A549 (cell line): ENCODE measurements at regions not wholly inside any gene's neighbourhood (a gene's known extent, or its start where the extent isn't known, plus 50 kb on each side); places are given as distances from the start of the nearest gene placed in this dataset.

Source experiments
- ATAC-seq, 2 experiments: fragments of 200-7000 bp in 1 of 2; fragments of >200 bp in 1 of 2; cut with Nextera tagmentation in 1 of 2; cut with Tn5 transposase in 1 of 2; 3 replicates each; pipeline versions ENCODE4 v1.8.0 to v1.9.1; 2018 to 2020; ENCODE audit warnings: mild to moderate bottlenecking in 1 of 2, moderate library complexity in 1 of 2
- CTCF ChIA-PET: fragments of 300-600 bp; sonication (Branson Sonifier 250); formaldehyde crosslinking; extraction: SDS; loops from one replicate; lab custom pipeline; 2021; ENCODE audit warnings: antibody characterized with exemption, inconsistent platforms; lab: Yijun Ruan, JAX
- POLR2A ChIA-PET: fragments of 350-600 bp; formaldehyde crosslinking; extraction: SDS; loops from one replicate; lab custom pipeline; 2021; ENCODE audit warnings: antibody characterized with exemption, inconsistent platforms; lab: Yijun Ruan, JAX
- DNase-seq, 2 experiments: peaks; one replicate each; pipeline versions ENCODE4 v3.0.0 to v3.0.0-alpha.2; 2011 to 2016; ENCODE audit warnings: low read depth in 1 of 2, low spot score in 1 of 2
- FAIRE-seq: peaks from 2 replicates; lab custom pipeline; 2011; peaks lifted over from hg19 to GRCh38; lab: Jason Lieb, UNC
- H3K27ac ChIP-seq, 2 experiments: fragments of >200 bp; sonication (Bioruptor Twin); formaldehyde crosslinking; 3 replicates each; pipeline ENCODE4 v1.5.1; 2016 to 2017
- H3K4me1 ChIP-seq: fragments of >200 bp; sonication (Bioruptor Twin); formaldehyde crosslinking; 3 replicates; pipeline ENCODE4 v1.6.1; 2016
- H3K4me2 ChIP-seq: fragments of >200 bp; sonication (Bioruptor Twin); formaldehyde crosslinking; 3 replicates; pipeline ENCODE4 v1.6.1; 2016
- H3K4me3 ChIP-seq: fragments of >200 bp; sonication (Bioruptor Twin); formaldehyde crosslinking; 3 replicates; pipeline ENCODE4 v1.5.1; 2016
- H3K9me3 ChIP-seq: fragments of >200 bp; sonication (Bioruptor Twin); formaldehyde crosslinking; 3 replicates; pipeline ENCODE4 v1.6.1; 2016
- BHLHE40 ChIP-seq: IDR thresholded peaks from 2 replicates; pipeline ENCODE4 v1.6.1; 2012; ENCODE audit warnings: low read depth, low read length, inconsistent platforms
- CHD4 ChIP-seq: fragments of 200-600 bp; sonication (generic); IDR thresholded peaks from 2 replicates; pipeline ENCODE4 v1.6.1; 2016; ENCODE audit warnings: antibody characterized with exemption, mild to moderate bottlenecking, borderline replicate concordance
- FOSB ChIP-seq: fragments of 250-450 bp; sonication (Bioruptor Pico); IDR thresholded peaks from 2 replicates; pipeline ENCODE4 v1.5.0; 2020; ENCODE audit warnings: mild to moderate bottlenecking, moderate library complexity
- FOXS1 ChIP-seq: fragments of 250-450 bp; sonication (Bioruptor Pico); IDR thresholded peaks from 2 replicates; pipeline ENCODE4 v1.5.0; 2020; ENCODE audit warnings: mild to moderate bottlenecking, moderate library complexity
- HOXB5 ChIP-seq: fragments of 250-450 bp; sonication (Bioruptor Pico); IDR thresholded peaks from 2 replicates; pipeline ENCODE4 v1.5.0; 2020; ENCODE audit warnings: mild to moderate bottlenecking, moderate library complexity
- MAFK ChIP-seq: fragments of 450-650 bp; IDR thresholded peaks from 2 replicates; pipeline ENCODE4 v1.6.1; 2014; ENCODE audit not compliant: partially characterized antibody
- MAZ ChIP-seq: fragments of 150-350 bp; IDR thresholded peaks from 2 replicates; pipeline ENCODE4 v1.6.1; 2014; ENCODE audit warnings: antibody characterized with exemption, low read depth, low read length, borderline replicate concordance
- MYC ChIP-seq: IDR thresholded peaks from 2 replicates; pipeline ENCODE4 v1.6.1; 2012; ENCODE audit warnings: mild to moderate bottlenecking, inconsistent platforms, low read length, improper control_type of control experiment, borderline replicate concordance
- NPAS2 ChIP-seq: fragments of 250-450 bp; sonication (Bioruptor Pico); IDR thresholded peaks from 2 replicates; pipeline ENCODE4 v1.8.0; 2022; ENCODE audit warnings: mild to moderate bottlenecking, moderate library complexity, borderline replicate concordance
- NR3C1 ChIP-seq: fragments of >200 bp; sonication (Bioruptor Twin); formaldehyde crosslinking; IDR thresholded peaks from 3 replicates; pipeline ENCODE4 v1.6.1; 2017
- POLR2A ChIP-seq: IDR thresholded peaks from 2 replicates; pipeline ENCODE4 v1.6.1; 2012; ENCODE audit warnings: mild to moderate bottlenecking, low read length
- POLR2AphosphoS2 ChIP-seq: conservative IDR thresholded peaks from 2 replicates; pipeline ENCODE4 v1.6.1; 2012; ENCODE audit warnings: low read length, improper control_type of control experiment, inconsistent platforms
- RCOR1 ChIP-seq: fragments of 150-350 bp; IDR thresholded peaks from 2 replicates; pipeline ENCODE4 v1.6.1; 2014; ENCODE audit warnings: antibody characterized with exemption, low read length, low read depth
- RNF2 ChIP-seq: fragments of 200-600 bp; sonication (generic); IDR thresholded peaks from 2 replicates; pipeline ENCODE4 v1.6.1; 2016; ENCODE audit warnings: low read depth, mild to moderate bottlenecking, antibody characterized with exemption, moderate library complexity, borderline replicate concordance
- SMC3 ChIP-seq: fragments of >200 bp; sonication (Bioruptor Twin); formaldehyde crosslinking; IDR thresholded peaks from 3 replicates; pipeline ENCODE4 v1.6.1; 2018; ENCODE audit warnings: inconsistent platforms
- ZFP36 ChIP-seq: fragments of 450-650 bp; IDR thresholded peaks from 2 replicates; pipeline ENCODE4 v1.6.1; 2014; ENCODE audit warnings: borderline replicate concordance; ENCODE audit not compliant: partially characterized antibody
- WGBS: methylation state at CpG from one replicate; pipeline ENCODE4 v1.1.6; 2017; ENCODE audit errors: missing lambda C conversion rate; 5-methylcytosine and 5-hydroxymethylcytosine counted together
- TF ChIP-seq, protein P1 (sequence below): fragments of 150-350 bp; IDR thresholded peaks from 2 replicates; pipeline ENCODE4 v1.6.1; 2014; ENCODE audit warnings: low read depth, mild to moderate bottlenecking, low read length
- TF ChIP-seq, protein P2 (sequence below): IDR thresholded peaks from 2 replicates; pipeline ENCODE4 v1.6.1; 2012
- TF ChIP-seq, protein P3 (sequence below): fragments of 250-450 bp; sonication (Bioruptor Pico); IDR thresholded peaks from 2 replicates; pipeline ENCODE4 v1.5.0; 2020; ENCODE audit warnings: low read depth, mild to moderate bottlenecking, moderate library complexity
- TF ChIP-seq, protein P4 (sequence below): fragments of 250-450 bp; sonication (Bioruptor Pico); IDR thresholded peaks from 2 replicates; pipeline ENCODE4 v1.5.0; 2021; ENCODE audit warnings: mild to moderate bottlenecking, moderate library complexity, borderline replicate concordance
- TF ChIP-seq, protein P5 (sequence below): fragments of 450-650 bp; IDR thresholded peaks from 2 replicates; pipeline ENCODE4 v1.6.1; 2014; ENCODE audit warnings: antibody characterized with exemption
- TF ChIP-seq, protein P6 (sequence below): IDR thresholded peaks from 2 replicates; pipeline ENCODE4 v1.6.1; 2012

DNA sequence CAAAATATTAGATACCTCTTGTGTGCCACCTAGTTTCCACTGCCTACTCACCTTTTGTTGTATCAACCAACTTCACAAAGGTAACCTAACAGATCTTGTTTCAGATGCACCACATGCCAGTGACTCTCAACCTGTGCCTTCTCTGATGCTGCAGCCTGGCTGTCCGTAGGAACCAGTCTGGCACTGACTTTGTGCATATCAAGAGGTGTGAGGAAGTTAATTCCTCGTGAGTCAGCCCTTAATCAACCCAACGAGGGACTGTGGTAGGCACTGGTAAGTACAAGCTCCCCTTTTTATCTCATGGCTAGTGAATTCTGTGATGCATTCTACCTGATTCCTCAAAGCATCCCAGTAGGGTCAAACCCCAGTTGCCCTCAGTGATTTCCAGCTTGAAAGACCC lies 215.4 kb upstream of the CTNND2 start:
- no peak overlapping the region for H3K4me3 ChIP-seq
- no peak for ATAC-seq
- no peak for TF ChIP-seq ZFP36
- no peak for TF ChIP-seq RCOR1
- no peak for TF ChIP-seq RNF2
- no peak for TF ChIP-seq HOXB5 (CRISPR knock-in tag)
- TF ChIP-seq NR3C1 = no peak
- TF ChIP-seq MYC = no peak
- TF ChIP-seq, protein P1, sequence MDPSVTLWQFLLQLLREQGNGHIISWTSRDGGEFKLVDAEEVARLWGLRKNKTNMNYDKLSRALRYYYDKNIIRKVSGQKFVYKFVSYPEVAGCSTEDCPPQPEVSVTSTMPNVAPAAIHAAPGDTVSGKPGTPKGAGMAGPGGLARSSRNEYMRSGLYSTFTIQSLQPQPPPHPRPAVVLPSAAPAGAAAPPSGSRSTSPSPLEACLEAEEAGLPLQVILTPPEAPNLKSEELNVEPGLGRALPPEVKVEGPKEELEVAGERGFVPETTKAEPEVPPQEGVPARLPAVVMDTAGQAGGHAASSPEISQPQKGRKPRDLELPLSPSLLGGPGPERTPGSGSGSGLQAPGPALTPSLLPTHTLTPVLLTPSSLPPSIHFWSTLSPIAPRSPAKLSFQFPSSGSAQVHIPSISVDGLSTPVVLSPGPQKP = no peak
- no peak for TF ChIP-seq CHD4
- TF ChIP-seq, protein P2, sequence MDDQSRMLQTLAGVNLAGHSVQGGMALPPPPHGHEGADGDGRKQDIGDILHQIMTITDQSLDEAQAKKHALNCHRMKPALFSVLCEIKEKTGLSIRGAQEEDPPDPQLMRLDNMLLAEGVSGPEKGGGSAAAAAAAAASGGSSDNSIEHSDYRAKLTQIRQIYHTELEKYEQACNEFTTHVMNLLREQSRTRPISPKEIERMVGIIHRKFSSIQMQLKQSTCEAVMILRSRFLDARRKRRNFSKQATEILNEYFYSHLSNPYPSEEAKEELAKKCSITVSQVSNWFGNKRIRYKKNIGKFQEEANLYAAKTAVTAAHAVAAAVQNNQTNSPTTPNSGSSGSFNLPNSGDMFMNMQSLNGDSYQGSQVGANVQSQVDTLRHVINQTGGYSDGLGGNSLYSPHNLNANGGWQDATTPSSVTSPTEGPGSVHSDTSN = no peak
- H3K27ac ChIP-seq = no peak overlapping the region
- no peak overlapping the region for H3K4me2 ChIP-seq
- CTCF ChIA-PET = no interaction called here
- POLR2A ChIA-PET = no interaction called here
- 0% methylated on average over 3 of the region's 3 CpGs for WGBS
- no peak for DNase-seq
- H3K9me3 ChIP-seq = no peaks in the 10 kb centered on the region
- H3K4me1 ChIP-seq = no peaks in the 10 kb centered on the region
- no peak for FAIRE-seq

DNA sequence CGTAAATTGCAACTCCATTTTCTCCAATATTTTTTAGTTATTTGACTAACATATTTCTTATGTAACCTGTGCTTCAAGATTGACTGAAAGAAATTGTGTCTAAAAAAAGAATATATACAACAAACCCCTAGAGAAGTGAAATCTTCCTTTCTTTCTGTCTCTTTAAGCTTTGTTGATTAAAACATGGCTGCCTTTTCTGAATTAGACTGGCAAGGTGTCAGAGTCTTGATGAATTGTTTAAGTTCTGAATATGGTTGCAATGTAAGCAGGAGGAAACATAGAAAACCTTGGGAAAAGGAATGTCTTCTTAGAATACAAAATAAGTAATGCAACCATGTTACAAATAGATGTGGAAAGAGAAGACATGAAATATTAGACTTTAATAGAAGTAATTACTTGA lies 209.8 kb upstream of the CTNND2 start:
- Histone ChIP-seq H3K27ac (no peak overlapping the region), H3K9me3 (no peaks in the 10 kb centered on the region), H3K4me3 (no peak overlapping the region), H3K4me1 (no peaks in the 10 kb centered on the region), H3K4me2 (no peak overlapping the region)
- ATAC-seq (no peak), FAIRE-seq (no peak), DNase-seq (no peak)
- POLR2A ChIA-PET = no interaction called here
- TF ChIP-seq BHLHE40 (no peak), FOXS1 (CRISPR knock-in tag) (no peak), FOSB (no peak), POLR2A (no peak)
- 66% methylated on average over 1 of the region's 1 CpG for WGBS
- CTCF ChIA-PET = no interaction called here

DNA sequence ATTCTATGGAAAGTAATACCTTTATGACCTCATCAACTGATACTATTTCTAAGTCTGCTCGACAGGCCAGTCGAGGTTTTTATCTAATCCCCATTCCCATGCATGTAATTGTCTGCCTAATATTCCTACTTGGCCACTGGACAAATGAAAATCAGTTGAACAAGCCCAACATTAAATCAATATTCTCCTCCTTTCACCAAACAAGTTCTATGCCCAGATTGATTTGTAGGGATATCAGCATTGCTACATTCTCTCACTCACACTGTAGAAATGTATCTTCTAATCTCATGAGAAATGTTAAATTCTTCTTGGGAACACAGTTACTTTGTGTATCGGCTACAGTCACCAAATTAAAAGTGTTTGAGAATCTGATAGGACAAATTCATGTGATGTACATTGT lies 208.8 kb upstream of the CTNND2 start:
- WGBS = 8% methylated on average over 3 of the region's 3 CpGs
- POLR2A ChIA-PET = no interaction called here
- H3K27ac ChIP-seq = no peak overlapping the region
- DNase-seq (no peak), FAIRE-seq (peak; percentile 65)
- TF ChIP-seq ZFP36 (no peak), MAFK (no peak), SMC3 (no peak), CHD4 (no peak), MAZ (no peak), NPAS2 (CRISPR knock-in tag) (no peak), POLR2AphosphoS2 (no peak), RNF2 (no peak), FOXS1 (CRISPR knock-in tag) (no peak)
- TF ChIP-seq, protein P3, sequence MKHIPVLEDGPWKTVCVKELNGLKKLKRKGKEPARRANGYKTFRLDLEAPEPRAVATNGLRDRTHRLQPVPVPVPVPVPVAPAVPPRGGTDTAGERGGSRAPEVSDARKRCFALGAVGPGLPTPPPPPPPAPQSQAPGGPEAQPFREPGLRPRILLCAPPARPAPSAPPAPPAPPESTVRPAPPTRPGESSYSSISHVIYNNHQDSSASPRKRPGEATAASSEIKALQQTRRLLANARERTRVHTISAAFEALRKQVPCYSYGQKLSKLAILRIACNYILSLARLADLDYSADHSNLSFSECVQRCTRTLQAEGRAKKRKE = no peak
- TF ChIP-seq, protein P4, sequence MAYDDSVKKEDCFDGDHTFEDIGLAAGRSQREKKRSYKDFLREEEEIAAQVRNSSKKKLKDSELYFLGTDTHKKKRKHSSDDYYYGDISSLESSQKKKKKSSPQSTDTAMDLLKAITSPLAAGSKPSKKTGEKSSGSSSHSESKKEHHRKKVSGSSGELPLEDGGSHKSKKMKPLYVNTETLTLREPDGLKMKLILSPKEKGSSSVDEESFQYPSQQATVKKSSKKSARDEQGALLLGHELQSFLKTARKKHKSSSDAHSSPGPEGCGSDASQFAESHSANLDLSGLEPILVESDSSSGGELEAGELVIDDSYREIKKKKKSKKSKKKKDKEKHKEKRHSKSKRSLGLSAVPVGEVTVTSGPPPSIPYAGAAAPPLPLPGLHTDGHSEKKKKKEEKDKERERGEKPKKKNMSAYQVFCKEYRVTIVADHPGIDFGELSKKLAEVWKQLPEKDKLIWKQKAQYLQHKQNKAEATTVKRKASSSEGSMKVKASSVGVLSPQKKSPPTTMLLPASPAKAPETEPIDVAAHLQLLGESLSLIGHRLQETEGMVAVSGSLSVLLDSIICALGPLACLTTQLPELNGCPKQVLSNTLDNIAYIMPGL (CRISPR knock-in tag) = no peak
- TF ChIP-seq, protein P5, sequence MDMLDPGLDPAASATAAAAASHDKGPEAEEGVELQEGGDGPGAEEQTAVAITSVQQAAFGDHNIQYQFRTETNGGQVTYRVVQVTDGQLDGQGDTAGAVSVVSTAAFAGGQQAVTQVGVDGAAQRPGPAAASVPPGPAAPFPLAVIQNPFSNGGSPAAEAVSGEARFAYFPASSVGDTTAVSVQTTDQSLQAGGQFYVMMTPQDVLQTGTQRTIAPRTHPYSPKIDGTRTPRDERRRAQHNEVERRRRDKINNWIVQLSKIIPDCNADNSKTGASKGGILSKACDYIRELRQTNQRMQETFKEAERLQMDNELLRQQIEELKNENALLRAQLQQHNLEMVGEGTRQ = no peak
- TF ChIP-seq, protein P6, sequence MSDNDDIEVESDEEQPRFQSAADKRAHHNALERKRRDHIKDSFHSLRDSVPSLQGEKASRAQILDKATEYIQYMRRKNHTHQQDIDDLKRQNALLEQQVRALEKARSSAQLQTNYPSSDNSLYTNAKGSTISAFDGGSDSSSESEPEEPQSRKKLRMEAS = no peak
- TF ChIP-seq, all 56 proteins: peak for 0
- Histone ChIP-seq H3K9me3 (no peaks in the 10 kb centered on the region), H3K4me2 (no peak overlapping the region), H3K4me1 (no peaks in the 10 kb centered on the region), H3K4me3 (no peak overlapping the region)
- ATAC-seq = no peak
- CTCF ChIA-PET = no interaction called here
